BE2C (cell line): ENCODE measurements at regions not wholly inside any gene's neighbourhood (a gene's known extent, or its start where the extent isn't known, plus 50 kb on each side); places are given as distances from the start of the nearest gene placed in this dataset.

Experiments used
- DNase-seq: peaks from one replicate; pipeline ENCODE4 v3.0.0-alpha.2; 2020
- H3K27me3 ChIP-seq: fragments of 250-450 bp; sonication (Bioruptor Pico); 2 replicates; pipeline ENCODE4 v1.5.1; 2020; ENCODE audit warnings: mild to moderate bottlenecking
- H3K36me3 ChIP-seq: fragments of 250-450 bp; sonication (Bioruptor Pico); 2 replicates; pipeline ENCODE4 v1.5.1; 2020; ENCODE audit warnings: mild to moderate bottlenecking
- H3K4me1 ChIP-seq: fragments of 250-450 bp; sonication (Bioruptor Pico); 2 replicates; pipeline ENCODE4 v1.5.1; 2020
- H3K4me3 ChIP-seq: 2 replicates; pipeline ENCODE4 v1.5.1; 2011; ENCODE audit warnings: low read depth, low read length
- H3K9me3 ChIP-seq: fragments of 250-450 bp; sonication (Bioruptor Pico); 2 replicates; pipeline ENCODE4 v1.5.1; 2020
- TF ChIP-seq, protein P1 (sequence below): IDR thresholded peaks from 2 replicates; pipeline ENCODE4 v1.5.1; 2012; ENCODE audit warnings: mild to moderate bottlenecking, low read depth, low read length

DNA sequence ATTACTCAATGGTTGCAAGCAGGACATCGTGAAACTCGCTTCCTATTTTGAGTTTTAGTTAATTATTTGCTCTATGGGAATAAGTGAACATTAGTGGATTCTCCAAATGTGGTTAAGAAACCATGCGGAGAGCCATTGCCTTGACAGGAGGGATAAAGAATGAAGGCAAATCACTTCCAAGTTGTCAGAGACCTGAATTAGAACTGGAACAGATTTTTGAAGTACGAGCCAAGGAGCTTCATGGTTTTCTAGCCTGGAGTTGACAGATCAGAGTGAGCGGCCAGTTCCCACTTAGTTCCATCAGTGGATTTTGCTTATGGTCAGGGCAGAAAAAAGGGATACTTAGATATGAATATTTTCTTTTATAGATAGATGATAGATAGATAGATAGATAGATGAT lies 171.4 kb upstream of the CDH10 start:
- Histone ChIP-seq H3K4me1 (no peaks in the 10 kb centered on the region), H3K4me3 (no peak overlapping the region), H3K9me3 (no peaks in the 10 kb centered on the region), H3K36me3 (no peaks in the 10 kb centered on the region), H3K27me3 (no peaks in the 10 kb centered on the region)
- TF ChIP-seq, protein P1, sequence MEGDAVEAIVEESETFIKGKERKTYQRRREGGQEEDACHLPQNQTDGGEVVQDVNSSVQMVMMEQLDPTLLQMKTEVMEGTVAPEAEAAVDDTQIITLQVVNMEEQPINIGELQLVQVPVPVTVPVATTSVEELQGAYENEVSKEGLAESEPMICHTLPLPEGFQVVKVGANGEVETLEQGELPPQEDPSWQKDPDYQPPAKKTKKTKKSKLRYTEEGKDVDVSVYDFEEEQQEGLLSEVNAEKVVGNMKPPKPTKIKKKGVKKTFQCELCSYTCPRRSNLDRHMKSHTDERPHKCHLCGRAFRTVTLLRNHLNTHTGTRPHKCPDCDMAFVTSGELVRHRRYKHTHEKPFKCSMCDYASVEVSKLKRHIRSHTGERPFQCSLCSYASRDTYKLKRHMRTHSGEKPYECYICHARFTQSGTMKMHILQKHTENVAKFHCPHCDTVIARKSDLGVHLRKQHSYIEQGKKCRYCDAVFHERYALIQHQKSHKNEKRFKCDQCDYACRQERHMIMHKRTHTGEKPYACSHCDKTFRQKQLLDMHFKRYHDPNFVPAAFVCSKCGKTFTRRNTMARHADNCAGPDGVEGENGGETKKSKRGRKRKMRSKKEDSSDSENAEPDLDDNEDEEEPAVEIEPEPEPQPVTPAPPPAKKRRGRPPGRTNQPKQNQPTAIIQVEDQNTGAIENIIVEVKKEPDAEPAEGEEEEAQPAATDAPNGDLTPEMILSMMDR, result no peak
- no peak for DNase-seq

GRCh38 chr5:24805230-24805629 lies 160.5 kb upstream of the CDH10 start:
- TF ChIP-seq, protein P1, result no peak
- no peak for DNase-seq
- no peaks in the 10 kb centered on the region for H3K4me1 ChIP-seq

DNA sequence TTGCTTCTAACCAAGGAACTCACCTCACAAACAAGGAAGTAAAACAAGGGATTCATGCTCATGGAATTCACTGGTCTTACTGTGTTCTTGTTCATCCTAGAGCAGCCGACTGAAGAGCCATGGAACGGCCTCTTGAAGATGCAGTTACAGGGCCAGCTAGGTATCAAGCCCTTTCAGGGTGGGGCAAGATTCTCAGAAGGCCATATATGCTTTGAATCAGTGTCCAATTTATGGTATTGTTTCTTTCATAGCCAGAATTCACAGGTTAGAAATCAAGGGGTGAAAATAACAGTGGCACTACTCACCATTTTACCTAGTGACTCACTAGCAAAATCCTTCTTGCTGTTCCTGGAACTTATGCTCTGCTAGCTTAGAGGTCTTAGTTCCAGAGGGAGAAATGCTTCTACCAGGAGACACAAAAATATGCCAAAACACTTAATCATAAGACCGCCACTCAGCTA lies 159.5 kb upstream of the CDH10 start:
- Histone ChIP-seq H3K4me1 (no peaks in the 10 kb centered on the region), H3K4me3 (no peak overlapping the region), H3K36me3 (no peaks in the 10 kb centered on the region), H3K27me3 (no peaks in the 10 kb centered on the region), H3K9me3 (no peaks in the 10 kb centered on the region)
- TF ChIP-seq, protein P1, result no peak
- no peak for DNase-seq

More at GRCh38 chr5:24805230-24805629, 160.5 kb upstream of the CDH10 start:
- Histone ChIP-seq H3K9me3 (no peaks in the 10 kb centered on the region), H3K4me3 (no peak overlapping the region), H3K36me3 (no peaks in the 10 kb centered on the region), H3K27me3 (no peaks in the 10 kb centered on the region)

DNA sequence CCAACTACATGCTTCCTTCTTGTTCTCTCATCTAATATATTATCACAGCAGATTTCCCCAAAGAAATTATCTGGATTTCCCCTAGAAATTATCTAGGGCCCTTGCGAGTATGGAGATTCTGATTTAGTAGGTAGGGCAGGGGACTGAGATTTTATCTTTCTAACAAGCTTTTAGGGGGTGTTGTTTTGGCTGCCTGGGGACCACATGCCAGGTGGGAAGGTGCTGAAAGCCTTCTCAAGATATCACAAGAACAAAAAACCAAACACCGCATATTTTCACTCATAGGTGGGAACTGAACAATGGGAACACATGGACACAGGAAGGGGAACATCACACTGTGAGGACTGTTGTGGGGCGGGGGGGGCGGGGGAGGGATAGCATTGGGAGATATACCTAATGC lies 146.5 kb upstream of the CDH10 start:
- TF ChIP-seq, protein P1, result no peak
- H3K9me3 ChIP-seq, result no peaks in the 10 kb centered on the region
- no peaks in the 10 kb centered on the region for H3K27me3 ChIP-seq
- H3K4me1 ChIP-seq, result no peaks in the 10 kb centered on the region
- no peak overlapping the region for H3K4me3 ChIP-seq
- no peaks in the 10 kb centered on the region for H3K36me3 ChIP-seq
- DNase-seq, result no peak

DNA sequence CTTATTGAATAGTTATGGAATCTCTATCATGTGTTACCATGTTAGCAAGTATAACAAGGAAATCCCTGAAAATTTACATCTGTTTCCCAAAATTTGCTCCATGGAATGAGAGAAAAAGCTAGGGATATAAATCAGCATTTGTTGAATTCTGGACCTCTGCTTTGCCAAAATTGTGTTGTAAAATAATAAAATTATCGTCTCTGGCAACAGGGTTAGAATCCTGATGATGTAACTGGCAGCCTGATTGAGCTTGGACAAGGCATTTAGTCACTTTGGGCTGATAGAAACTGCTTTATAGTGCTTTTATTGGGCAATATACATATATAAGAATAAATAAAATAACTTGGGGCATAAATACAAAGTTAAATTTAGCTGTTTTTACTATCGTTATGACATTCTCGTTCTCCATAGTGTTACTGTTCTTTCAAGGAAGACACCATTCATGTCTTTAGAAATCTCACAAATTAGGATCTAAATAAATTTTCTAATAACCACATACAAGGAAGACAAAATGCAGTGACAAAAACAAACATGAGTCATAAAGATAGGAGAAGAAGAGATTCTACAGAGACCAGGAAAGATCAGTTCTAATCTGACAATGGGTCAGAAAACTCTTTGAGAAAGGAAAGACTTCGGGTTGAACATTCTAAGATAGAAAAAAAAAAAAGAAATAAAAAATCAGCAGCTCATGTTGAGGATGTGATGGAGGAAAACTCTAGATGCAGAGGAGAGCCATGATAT lies 145.0 kb upstream of the CDH10 start:
- H3K36me3 ChIP-seq, result no peaks in the 10 kb centered on the region
- TF ChIP-seq, protein P1, result no peak
- DNase-seq, result no peak

DNA sequence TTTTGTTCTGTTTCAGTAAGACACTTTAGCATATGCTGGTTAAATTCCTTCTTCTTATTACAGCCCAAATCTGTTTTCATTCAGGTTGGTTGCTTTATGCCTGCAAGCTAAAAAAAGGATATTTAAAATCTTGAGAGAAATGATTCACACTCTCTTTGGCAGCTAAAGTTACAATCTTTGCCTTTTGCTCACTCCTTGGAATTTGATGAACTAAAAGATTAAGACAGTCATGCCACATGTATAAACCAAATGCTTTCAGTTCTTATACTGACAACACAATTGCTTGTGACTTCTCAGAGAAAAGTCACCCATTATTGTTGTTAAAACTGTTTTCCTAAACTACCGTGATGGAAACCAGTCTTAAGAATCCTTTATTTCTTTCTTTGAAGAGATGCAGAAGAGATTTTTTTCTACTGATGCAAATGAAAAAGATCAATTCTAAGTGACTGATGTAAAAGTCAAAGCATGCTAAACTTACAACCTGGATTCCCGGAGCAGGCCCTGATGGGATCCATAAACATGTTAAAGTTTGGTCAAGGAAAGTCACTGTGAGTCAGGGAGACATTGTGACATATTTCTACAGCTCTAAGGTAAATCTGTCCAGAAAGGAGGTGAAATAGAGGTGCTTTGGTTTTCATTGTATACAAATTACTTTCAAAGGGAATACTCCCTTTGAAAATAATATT lies 144.2 kb upstream of the CDH10 start:
- Histone ChIP-seq H3K27me3 (no peaks in the 10 kb centered on the region), H3K36me3 (no peaks in the 10 kb centered on the region), H3K4me1 (no peaks in the 10 kb centered on the region), H3K9me3 (no peaks in the 10 kb centered on the region), H3K4me3 (no peak overlapping the region)
- DNase-seq, result no peak
- TF ChIP-seq, protein P1, result no peak

More for the DNA sequence above, 145.0 kb upstream of the CDH10 start:
- H3K9me3 ChIP-seq, result no peaks in the 10 kb centered on the region
- H3K27me3 ChIP-seq, result no peaks in the 10 kb centered on the region
- H3K4me1 ChIP-seq, result no peaks in the 10 kb centered on the region
- H3K4me3 ChIP-seq, result no peak overlapping the region
